Breast epithelium (tissue), 3 donors: ENCODE measurements at regions not wholly inside any gene's neighbourhood (a gene's known extent, or its start where the extent isn't known, plus 50 kb on each side); places are given as distances from the start of the nearest gene placed in this dataset.
"Not testable (repeated sequence)": the region's sequence is repeated elsewhere in the genome, so short reads cannot be mapped to it uniquely, and the experiment has no call there.

Source experiments
- CTCF ChIP-seq, 3 donors: fragments of 450-650 bp; IDR thresholded peaks; one replicate each; pipeline ENCODE4 v1.5.1; 2016 to 2017; ENCODE audit warnings: antibody characterized with exemption in 3 of 3, mild to moderate bottlenecking in 3 of 3, moderate library complexity in 3 of 3
- POLR2AphosphoS5 ChIP-seq, 3 donors: sonication (generic); formaldehyde crosslinking; IDR thresholded peaks; one replicate each; pipeline ENCODE4 v1.6.1; 2017; ENCODE audit warnings: antibody characterized with exemption in 3 of 3

- TF ChIP-seq CTCF, POLR2AphosphoS5 (IDR thresholded peaks at IDR 0.05): not testable (repeated sequence)
Observed at GRCh38 chr2:180235506-180235905, 228.4 kb upstream of the CWC22 start.
